CD4-positive, alpha-beta memory T cell (primary cell): ENCODE measurements at regions not wholly inside any gene's neighbourhood (a gene's known extent, or its start where the extent isn't known, plus 50 kb on each side); places are given as distances from the start of the nearest gene placed in this dataset.
"Not testable (repeated sequence)": the region's sequence is repeated elsewhere in the genome, so short reads cannot be mapped to it uniquely, and the experiment has no call there.

Experiments
- CTCF ChIA-PET: fragments of 350-600 bp; sonication (Branson Sonifier 250); formaldehyde crosslinking; loops from one replicate; lab custom pipeline; 2021; ENCODE audit warnings: inconsistent platforms; ENCODE audit not compliant: partially characterized antibody; lab: Charles Lee
- POLR2A ChIA-PET: fragments of 350-600 bp; sonication (Branson Sonifier 250); formaldehyde crosslinking; loops from one replicate; lab custom pipeline; 2021; ENCODE audit not compliant: partially characterized antibody; lab: Charles Lee
- DNase-seq, 5 donors: peaks; one replicate each; pipeline versions ENCODE4 v3.0.0 to v3.0.0-alpha.2; 2020 to 2022; ENCODE audit warnings: mixed read lengths in 1 of 5
- H3K27ac ChIP-seq: one replicate; pipeline ENCODE4 v1.7.0; 2013; ENCODE audit warnings: low read depth, low read length
- H3K27me3 ChIP-seq: 2 replicates; pipeline ENCODE4 v1.7.0; 2013; ENCODE audit warnings: mild to moderate bottlenecking, low read length, moderate library complexity; ENCODE audit not compliant: insufficient read depth
- H3K36me3 ChIP-seq: 2 replicates; pipeline ENCODE4 v1.7.0; 2013; ENCODE audit warnings: mild to moderate bottlenecking, low read length, moderate library complexity; ENCODE audit not compliant: insufficient read depth
- H3K4me1 ChIP-seq: 2 replicates; pipeline ENCODE4 v1.7.0; 2013; ENCODE audit warnings: mild to moderate bottlenecking, low read length, moderate library complexity; ENCODE audit not compliant: insufficient read depth
- H3K4me3 ChIP-seq, 2 donors: one replicate each; pipeline ENCODE4 v1.7.0; 2013; ENCODE audit warnings: low read length in 2 of 2, mild to moderate bottlenecking in 1 of 2
- H3K9me3 ChIP-seq, 2 donors: one replicate each; pipeline ENCODE4 v1.7.0; 2013; ENCODE audit warnings: low read length in 2 of 2, control low read depth in 1 of 2; ENCODE audit not compliant: control insufficient read depth in 1 of 2
- H3K27ac Mint-ChIP-seq, 7 donors: one replicate each; pipeline ENCODE4 v1.8.0; 2020 to 2021; ENCODE audit warnings: mixed read lengths in 7 of 7, mild to moderate bottlenecking in 6 of 7, inconsistent platforms in 3 of 7, moderate library complexity in 3 of 7
- H3K27me3 Mint-ChIP-seq, 2 donors: one replicate each; pipeline ENCODE4 v1.8.0; 2020 to 2021; ENCODE audit warnings: mixed read lengths in 2 of 2
- H3K36me3 Mint-ChIP-seq, 2 donors: one replicate each; pipeline ENCODE4 v1.8.0; 2020 to 2021; ENCODE audit warnings: mixed read lengths in 2 of 2, inconsistent platforms in 1 of 2, mild to moderate bottlenecking in 1 of 2
- H3K4me1 Mint-ChIP-seq, 4 donors: one replicate each; pipeline ENCODE4 v1.8.0; 2020 to 2021; ENCODE audit warnings: mixed read lengths in 4 of 4, mild to moderate bottlenecking in 1 of 4
- H3K4me3 Mint-ChIP-seq, 8 donors: one replicate each; pipeline ENCODE4 v1.8.0; 2020 to 2021; ENCODE audit warnings: mixed read lengths in 8 of 8, mild to moderate bottlenecking in 7 of 8, moderate library complexity in 6 of 8, inconsistent platforms in 3 of 8
- H3K9me3 Mint-ChIP-seq, 8 donors: one replicate each; pipeline ENCODE4 v1.8.0; 2020 to 2021; ENCODE audit warnings: mixed read lengths in 8 of 8, mild to moderate bottlenecking in 5 of 8, inconsistent platforms in 3 of 8, moderate library complexity in 1 of 8
- intact Hi-C: fragments of 100-400 bp; cut with micrococcal nuclease; formaldehyde crosslinking; loops from one replicate; pipeline ENCODE4 v1.15.1; 2023

GRCh38 chr6:79135973-79136470, 58.0 kb upstream of the PHIP start:
- DNase-seq: no peak
- intact Hi-C loops: no loop called here
- no peak overlapping the region for H3K27ac ChIP-seq
- H3K4me3 ChIP-seq: no peak overlapping the region
- CTCF ChIA-PET: no interaction called here
- no peak overlapping the region for H3K4me3 Mint-ChIP-seq
- H3K4me1 Mint-ChIP-seq: no peaks in the 10 kb centered on the region
- POLR2A ChIA-PET: no interaction called here
- no peaks in the 10 kb centered on the region for H3K9me3 ChIP-seq
- no peak overlapping the region for H3K27ac Mint-ChIP-seq
- peaks cover 12 to 20% of the 10 kb centered on the region in 2 donors for H3K27me3 Mint-ChIP-seq
- H3K36me3 Mint-ChIP-seq: peaks cover 0 to 3% of the 10 kb centered on the region in 2 donors
- no peaks in the 10 kb centered on the region for H3K27me3 ChIP-seq
- H3K4me1 ChIP-seq: no peaks in the 10 kb centered on the region
- peaks cover 14 to 39% (median 25%) of the 10 kb centered on the region in 8 donors for H3K9me3 Mint-ChIP-seq
- no peaks in the 10 kb centered on the region for H3K36me3 ChIP-seq

GRCh38 chr6:79134699-79135474, 56.8 kb upstream of the PHIP start:
- Histone ChIP-seq H3K27me3 (no peaks in the 10 kb centered on the region), H3K36me3 (no peaks in the 10 kb centered on the region), H3K4me3 (no peak overlapping the region), H3K4me1 (no peaks in the 10 kb centered on the region), H3K9me3 (no peaks in the 10 kb centered on the region), H3K27ac (no peak overlapping the region)
- Mint-ChIP-seq H3K9me3 (peaks cover 14 to 39% (median 25%) of the 10 kb centered on the region in 8 donors), H3K27ac (no peak overlapping the region), H3K27me3 (peaks cover 12 to 21% of the 10 kb centered on the region in 2 donors), H3K4me3 (no peak overlapping the region), H3K4me1 (no peaks in the 10 kb centered on the region), H3K36me3 (peaks cover 0 to 3% of the 10 kb centered on the region in 2 donors)
- no peak for DNase-seq
- ChIA-PET POLR2A (no interaction called here), CTCF (no interaction called here)
- intact Hi-C loops: no loop called here

- ChIA-PET POLR2A (no interaction called here), CTCF (no interaction called here)
- no peak overlapping the region for H3K27ac ChIP-seq
- no peaks in the 10 kb centered on the region for H3K27me3 ChIP-seq
- Mint-ChIP-seq H3K27me3 (peaks cover 12 to 24% of the 10 kb centered on the region in 2 donors), H3K9me3 (peaks cover 14 to 41% (median 25%) of the 10 kb centered on the region in 8 donors), H3K4me1 (no peaks in the 10 kb centered on the region), H3K4me3 (no peak overlapping the region), H3K36me3 (peaks cover 0 to 3% of the 10 kb centered on the region in 2 donors), H3K27ac (no peak overlapping the region)
- H3K9me3 ChIP-seq: no peaks in the 10 kb centered on the region
- H3K36me3 ChIP-seq: no peaks in the 10 kb centered on the region
- no peak overlapping the region for H3K4me3 ChIP-seq
- DNase-seq: no peak
- intact Hi-C loops: no loop called here
- H3K4me1 ChIP-seq: no peaks in the 10 kb centered on the region
These were observed 55.1 kb upstream of the PHIP start for GRCh38 chr6:79133173-79133572.

GRCh38 chr6:79131220-79131619, 53.2 kb upstream of the PHIP start:
- H3K4me3 ChIP-seq, H3K9me3 ChIP-seq, H3K27ac Mint-ChIP-seq, DNase-seq, H3K36me3 Mint-ChIP-seq, H3K27ac ChIP-seq, POLR2A ChIA-PET, intact Hi-C loops, H3K4me1 Mint-ChIP-seq, H3K4me3 Mint-ChIP-seq, H3K27me3 ChIP-seq, H3K4me1 ChIP-seq, H3K36me3 ChIP-seq, CTCF ChIA-PET: not testable (repeated sequence)
- Mint-ChIP-seq H3K9me3 (peaks cover 8 to 34% (median 19%) of the 10 kb centered on the region in 8 donors), H3K27me3 (peaks cover 8 to 19% of the 10 kb centered on the region in 2 donors)
